Activated CD4-positive, alpha-beta T cell treated with anti-CD3 and anti-CD28 coated beads for 24 hours (primary cell): ENCODE measurements at regions not wholly inside any gene's neighbourhood (a gene's known extent, or its start where the extent isn't known, plus 50 kb on each side); places are given as distances from the start of the nearest gene placed in this dataset.
"Not testable (repeated sequence)": the region's sequence is repeated elsewhere in the genome, so short reads cannot be mapped to it uniquely, and the experiment has no call there.

Experiments
- DNase-seq, 2 donors: peaks; one replicate each; pipeline ENCODE4 v3.0.0-alpha.2; 2020; ENCODE audit warnings: low read depth in 2 of 2

DNA sequence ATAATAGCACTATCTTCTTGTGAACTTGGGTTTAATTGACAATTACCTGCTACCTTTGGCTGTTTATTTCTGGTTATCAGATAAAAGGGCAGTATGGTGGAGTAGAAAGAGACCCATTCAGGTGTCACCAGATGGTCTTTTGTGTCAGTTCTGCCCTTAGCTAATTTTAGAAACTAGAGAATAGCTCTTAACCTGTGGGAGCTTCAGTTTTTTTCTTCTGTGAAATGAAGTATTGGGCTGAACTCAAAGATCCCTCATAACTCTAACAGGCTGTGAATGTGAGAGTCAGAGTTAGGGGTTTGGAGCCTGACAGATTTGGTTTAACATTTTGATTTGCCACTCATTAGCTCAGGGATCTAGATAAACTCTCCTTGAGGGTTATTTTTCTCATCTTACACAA is 335.2 kb downstream of the PPP1R2C start:
- no peak for DNase-seq

DNA sequence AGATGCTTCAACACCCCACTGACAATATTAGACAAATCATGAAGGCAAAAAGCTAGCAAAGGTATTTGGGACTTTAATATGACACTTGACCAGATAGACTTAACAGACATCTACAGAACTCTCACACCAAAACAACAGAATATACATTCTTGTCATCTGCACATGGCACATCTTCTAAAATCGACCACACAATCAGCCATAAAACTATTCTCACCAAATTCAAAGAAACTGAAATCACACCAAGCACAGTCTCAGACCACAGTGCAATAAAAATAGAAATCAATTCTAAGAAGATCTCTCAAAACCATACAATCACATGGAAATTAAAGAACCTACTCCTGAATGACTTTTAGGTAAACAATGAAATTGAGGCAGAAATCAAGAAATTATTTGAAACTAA is 340.8 kb downstream of the PPP1R2C start:
- no peak for DNase-seq

DNA sequence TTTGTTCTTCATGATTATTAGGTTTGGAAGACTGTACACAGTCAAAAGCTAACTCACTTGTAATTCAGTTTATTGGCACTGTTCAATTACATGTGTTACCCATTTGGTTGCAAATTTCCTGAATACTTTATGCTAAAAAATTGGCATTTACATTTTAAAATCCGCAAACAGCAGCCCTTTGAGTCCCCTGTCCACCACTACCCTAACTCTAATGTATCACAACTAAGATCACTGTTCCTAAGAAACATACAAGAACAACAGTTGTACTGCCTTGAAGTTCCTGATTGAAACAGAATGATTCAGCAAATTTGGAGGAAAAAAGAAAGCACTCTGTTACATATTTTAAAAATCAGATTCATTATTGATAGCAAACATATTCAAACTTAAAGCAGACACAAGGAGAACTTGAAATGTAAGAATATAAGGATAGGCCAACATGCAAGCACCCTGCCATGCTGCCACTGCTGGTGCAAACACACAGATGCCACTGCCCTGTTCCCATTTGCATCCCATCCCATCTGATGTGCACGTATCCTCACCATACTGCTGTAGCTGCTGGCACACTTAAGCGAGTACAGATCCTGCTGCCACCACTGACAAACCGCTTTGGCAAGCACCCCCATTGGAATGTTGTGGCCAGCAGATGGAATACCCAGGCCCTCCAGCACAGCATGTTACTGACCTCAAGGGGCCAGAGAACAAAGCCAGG is 343.4 kb downstream of the PPP1R2C start:
- no peak for DNase-seq

DNA sequence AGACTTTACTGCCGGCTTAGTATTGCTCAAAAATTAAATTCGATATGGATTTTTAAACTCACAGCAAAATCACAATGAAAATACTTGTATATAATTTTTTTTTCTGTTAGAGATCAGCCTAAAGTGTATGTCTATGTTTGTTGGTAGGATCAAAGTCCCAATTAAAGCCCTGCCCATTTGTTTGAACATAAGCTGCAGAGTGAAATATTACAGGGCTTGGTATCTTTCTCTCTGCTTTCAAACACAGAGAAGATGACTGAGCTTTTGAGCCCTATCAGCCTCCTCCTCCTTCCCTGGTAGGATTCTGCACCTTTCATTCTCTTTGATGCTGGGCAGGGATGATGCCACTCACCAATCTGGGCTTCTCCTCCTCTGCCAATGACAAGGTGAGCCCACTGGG is 345.4 kb downstream of the PPP1R2C start:
- no peak for DNase-seq

DNA sequence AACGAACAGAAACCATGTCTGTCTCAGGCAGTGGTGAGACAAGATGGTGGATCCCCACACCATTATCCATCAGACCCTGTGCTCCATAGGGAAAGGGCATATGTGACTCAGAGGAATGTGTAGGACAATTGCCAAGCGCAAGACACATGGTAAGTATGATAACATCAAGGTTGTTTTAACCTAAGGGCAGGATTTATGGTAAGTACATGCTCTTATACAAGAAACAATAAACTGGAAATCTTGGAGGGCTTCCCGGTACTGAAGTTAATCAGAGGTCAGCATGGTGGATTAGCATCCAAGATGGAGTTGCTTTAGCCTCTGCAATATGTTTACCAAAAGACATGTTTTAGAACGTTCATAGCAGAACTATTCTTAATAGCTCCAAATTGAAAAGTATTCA is 355.0 kb downstream of the PPP1R2C start:
- no peak for DNase-seq

DNA sequence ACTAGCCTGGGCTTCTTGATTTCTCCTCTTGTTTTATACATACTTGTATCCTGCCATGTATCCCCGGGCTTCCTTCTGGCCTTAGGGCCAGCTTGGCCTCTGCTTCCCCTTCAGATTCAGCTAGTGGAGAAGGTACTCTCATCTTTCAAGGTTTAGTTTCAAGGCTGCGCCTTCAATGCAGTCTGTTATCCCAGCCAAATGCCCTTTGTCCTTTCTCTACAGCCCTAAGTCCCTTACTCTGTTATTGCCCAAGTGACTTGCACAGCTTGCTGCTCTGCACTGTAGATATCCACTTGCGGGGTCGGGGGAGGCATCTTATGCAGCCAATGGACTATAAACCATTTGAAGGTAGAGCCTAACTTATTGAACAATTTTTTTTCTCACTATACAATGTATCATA is 357.5 kb downstream of the PPP1R2C start:
- no peak for DNase-seq

DNA sequence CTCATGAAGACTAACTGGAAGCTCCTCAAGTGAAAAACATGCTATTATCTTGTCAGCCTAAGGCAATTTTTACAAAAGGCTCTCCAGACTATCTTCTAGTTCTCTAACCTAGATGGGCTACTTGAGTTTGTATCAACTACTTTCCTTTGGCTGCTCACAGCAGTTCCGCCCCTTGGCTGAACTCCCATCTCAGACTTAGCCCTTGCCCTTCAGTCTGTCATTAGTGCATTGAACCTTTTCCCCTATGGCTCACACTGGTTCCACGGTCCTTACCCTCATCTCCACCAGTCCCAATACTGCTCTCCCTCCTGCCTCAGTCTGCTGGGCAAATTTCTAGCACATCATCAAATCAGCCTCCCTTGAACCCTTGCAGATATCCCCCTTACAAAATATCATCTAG is 362.3 kb downstream of the PPP1R2C start:
- DNase-seq = no peak

DNA sequence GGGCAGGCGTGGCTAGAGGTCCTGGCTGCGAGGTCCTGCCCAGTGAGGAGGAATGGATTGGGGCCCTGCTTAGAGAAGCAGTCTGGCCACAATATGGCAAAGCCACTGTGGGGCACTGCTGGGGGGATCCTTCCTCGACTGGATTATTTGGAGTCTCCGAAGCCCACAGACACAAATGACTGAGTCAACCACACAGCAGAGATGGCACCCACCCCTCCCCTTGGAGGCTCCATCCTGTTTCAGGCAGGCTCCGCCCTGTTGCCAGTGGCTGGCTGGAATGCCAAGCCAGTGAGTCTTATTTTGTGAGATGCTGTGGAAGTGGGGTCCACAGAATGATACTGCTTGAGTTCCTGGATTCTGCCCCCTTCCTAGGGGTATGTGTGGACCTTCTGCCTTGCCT is 363.9 kb downstream of the PPP1R2C start:
- DNase-seq = no peak

DNA sequence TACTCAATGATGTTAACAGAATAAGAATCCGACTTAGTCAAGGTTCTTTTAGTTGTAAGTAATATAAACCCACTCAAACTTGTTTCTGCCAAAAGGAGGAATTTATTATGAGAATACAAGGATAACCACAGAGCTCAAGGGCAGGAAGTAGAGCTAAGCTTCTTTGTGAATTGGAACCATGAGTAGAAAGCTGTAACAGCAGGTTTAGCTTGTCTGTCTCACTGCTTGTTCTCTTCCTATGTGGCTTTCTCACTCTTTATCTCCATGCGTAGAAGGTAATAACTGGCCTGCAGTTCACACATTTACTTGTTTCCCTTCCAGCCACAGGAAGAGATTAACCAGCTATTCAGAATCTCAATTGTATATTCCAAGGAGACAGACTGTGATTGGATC is 378.3 kb downstream of the PPP1R2C start:
- no peak for DNase-seq

DNA sequence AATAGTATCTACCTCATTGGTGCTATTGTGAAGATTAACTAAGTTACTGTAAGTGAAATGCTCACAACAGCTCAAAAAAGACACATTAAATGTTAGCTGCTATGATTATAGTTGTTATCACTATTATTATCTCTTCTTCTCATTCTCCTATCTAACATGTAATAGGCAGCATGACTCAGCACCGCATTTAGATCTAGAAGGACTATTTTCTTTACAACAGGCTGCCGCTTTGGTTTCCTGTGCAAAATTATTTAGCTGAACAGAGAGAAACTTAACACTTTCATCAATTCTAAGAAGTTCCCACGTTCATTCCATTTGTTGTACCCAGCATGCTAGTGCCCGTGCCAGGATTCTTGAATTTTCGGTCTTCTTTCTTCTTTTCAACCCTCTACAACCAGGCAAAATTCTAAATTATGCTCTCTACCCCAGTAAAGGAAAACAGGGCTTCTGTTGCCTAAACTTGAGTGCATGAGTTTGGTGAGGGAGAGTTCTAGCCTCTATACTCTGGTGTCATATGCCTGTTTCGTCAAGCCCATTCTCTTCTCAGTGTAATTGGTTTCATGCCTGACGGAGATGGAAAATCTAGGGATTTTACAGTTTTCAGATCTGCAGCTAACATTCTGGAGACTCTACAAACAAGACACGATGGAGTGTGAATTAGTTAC is 378.9 kb downstream of the PPP1R2C start:
- no peak for DNase-seq

DNA sequence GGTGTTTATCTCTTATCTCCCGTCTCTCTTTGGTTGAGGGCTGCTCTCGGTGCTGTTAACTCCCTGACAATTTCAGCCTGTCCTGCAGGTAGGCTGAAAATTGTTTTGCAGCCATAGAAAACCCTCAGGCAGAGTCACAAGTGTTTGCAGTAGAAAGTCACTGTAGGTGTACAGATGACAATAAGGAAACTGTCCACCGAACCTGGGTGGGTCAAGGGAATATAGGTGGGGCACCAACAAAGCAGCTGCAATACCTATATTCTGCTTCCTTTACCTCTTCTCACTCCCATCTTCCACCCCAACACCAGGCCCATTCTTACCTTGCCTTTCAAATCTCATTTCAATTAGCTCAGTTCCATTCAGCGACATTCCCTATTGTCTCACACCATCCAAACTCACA is 381.8 kb downstream of the PPP1R2C start:
- no peak for DNase-seq

DNA sequence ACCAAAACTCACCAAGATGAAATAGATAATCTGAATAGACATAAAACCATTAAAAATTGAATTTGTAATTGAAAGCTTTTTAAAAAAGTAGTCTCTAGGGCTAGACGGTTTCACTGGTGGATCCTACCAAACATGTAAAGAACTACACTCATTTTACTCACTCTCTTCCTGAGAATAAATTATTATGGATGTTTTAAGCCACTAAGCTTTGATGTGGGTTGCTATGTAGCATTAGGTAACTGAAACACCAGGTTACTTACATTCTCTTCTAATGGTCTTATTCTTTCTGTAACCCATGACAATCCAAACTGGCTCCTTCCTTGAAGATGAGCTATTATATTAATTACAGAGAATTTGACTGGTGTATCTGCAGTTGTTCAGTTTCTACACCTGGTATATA is 385.1 kb downstream of the PPP1R2C start:
- DNase-seq = no peak

DNA sequence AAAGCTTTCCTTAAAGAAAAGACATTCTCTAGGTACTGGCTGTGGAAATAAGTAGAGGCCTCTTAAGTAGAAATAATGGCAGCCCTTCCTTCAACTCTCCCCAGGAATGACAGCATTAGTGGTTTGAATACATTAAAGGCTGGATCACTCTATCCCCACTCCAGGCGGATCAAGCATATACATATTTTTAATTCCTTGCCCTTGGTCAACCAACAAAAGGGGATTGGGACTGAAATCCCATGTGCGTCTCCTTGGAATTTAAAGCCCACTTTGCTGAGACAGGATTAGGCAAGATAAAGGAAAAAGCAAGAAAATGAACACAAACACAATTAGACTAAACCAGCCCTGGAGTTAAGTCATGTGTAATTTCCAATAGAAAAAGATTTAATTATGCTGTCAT is 391.3 kb downstream of the PPP1R2C start:
- DNase-seq = no peak

DNA sequence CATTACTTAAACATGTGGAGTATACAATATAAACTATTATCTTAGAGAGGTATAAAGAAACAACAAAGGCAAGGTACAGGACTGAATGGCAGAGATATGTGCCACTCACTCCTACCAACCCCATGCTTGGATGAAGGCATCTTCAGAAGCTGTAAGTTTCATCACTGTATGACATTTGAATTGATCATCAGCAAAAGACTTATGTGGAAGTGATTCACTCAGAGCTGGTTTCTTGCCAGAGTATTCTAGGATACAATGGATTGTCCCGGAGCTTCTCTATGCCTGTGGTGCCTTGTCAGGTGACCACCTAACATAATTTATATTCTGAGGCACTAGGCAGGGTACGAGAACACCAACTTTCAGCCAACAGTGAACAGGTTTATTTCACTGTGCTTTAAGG is 392.2 kb downstream of the PPP1R2C start:
- no peak for DNase-seq

DNA sequence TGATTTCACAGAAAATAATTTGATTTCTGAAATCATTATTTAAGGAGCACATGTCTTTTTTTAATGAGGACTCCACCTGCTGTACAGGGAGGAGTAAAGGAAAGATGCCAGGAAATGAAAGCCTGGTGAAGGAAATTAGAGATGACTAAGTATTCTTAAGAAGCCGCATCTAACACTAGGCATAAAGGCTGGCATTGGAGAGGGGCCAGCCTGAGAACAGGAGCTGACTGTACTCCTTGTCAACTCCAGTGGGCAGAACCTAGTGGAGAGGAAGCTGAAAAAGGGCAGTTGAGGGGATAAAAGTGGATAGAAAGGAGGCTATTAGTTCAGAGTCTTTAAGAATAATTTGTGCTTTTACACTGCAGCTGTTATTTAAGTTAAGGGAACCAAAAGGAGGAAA is 393.0 kb downstream of the PPP1R2C start:
- no peak for DNase-seq

DNA sequence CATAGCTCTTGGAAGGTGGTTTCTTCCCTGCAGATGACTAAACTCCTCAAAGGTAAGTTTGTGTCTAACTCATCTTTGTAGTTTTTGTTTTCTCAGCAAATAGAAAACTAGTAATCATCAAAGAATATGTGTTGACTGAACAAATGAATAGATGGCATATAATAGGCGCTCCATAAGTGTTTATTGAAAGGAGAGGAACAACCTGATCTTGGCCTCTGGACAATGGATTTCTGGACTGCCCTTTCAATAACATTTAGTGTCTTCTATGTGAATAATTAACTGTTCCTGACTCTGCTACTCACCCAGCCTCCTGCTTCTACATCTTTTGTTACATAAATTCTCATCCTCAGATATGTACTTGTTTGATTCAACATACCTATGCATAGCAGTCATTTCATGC is 399.1 kb downstream of the PPP1R2C start:
- no peak for DNase-seq

DNA sequence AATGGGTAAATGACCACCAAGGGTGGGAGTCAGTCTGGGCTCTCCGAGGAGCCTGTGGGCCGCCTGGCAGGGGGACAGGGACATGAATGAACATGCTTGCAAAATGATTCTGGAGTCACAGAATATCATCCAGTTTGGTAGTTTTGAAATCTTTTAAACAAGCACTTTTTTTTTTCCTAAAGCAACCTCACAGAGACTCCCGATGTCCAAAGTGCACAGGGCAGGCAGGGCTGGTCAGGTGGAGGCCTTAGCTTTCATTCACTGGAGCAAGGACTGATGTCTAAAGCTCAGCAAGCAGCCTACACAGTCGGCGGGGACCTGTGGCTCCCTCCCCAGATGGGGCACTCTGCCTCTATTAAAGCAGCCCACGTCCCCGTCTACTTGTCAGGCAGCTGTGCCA is 402.9 kb downstream of the PPP1R2C start:
- DNase-seq = no peak

DNA sequence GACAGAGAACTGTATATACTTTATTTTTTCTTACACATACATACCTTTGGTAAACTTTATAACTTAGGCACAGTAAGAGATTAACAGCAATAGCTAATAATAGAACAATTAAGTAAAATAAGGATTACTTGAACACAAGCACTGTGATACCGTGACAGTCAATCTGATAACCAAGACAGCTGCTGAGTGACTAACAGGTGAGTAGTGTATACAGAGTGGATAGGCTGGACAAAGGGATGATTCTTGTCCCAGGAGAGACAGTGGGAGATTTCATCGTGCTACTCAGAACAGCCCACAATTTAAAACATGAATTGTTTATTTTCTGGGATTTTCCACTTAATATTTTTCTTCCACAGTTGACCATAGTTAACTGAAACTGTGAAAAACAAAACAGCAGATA is 411.8 kb downstream of the PPP1R2C start:
- DNase-seq = no peak

DNA sequence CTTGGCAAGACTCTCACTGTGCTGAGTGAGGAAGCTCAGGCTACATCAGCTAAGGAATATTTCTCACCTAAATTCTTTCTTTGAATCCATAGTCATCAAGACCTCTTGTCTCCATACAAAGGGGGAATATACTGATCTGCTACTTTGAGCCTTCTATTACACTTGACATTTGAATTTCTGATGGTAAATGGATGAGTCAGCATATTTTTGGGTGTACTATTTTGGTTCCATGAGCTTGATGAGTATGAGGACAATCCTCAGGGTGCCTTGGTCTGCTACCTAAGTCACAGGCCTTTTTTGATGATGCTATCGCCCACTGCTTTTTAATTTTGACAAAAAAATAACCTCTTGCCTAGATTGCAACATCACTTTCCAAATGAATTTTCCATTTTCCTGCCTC is 415.7 kb downstream of the PPP1R2C start:
- DNase-seq = no peak

DNA sequence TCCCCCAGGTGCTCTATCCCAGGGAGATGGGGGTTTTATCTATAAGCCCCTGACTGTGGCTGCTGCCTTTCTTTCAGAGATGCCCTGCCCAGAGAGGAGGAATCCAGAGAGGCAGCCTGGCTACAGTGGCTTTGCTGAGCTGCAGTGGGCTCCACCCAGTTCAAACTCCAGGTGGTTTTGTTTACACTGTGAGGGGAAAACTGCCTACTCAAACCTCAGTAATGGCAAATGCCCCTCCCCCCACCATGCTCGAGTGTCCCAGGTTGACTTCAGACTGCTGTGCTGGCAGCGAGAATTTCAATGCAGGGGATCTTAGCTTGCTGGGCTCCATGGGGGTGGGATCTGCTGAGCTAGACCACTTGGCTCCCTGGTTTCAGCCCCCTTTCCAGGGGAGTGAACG is 419.6 kb upstream of the CASK start:
- DNase-seq = not testable (repeated sequence)
